ENCODE measurements at regions not wholly inside any gene's neighbourhood (a gene's known extent, or its start where the extent isn't known, plus 50 kb on each side); places are given as distances from the start of the nearest gene placed in this dataset.

GRCh38 chr21:35779690-35780570, 280.4 kb downstream of the SETD4 start:
- TF ChIP-seq, protein P1, sequence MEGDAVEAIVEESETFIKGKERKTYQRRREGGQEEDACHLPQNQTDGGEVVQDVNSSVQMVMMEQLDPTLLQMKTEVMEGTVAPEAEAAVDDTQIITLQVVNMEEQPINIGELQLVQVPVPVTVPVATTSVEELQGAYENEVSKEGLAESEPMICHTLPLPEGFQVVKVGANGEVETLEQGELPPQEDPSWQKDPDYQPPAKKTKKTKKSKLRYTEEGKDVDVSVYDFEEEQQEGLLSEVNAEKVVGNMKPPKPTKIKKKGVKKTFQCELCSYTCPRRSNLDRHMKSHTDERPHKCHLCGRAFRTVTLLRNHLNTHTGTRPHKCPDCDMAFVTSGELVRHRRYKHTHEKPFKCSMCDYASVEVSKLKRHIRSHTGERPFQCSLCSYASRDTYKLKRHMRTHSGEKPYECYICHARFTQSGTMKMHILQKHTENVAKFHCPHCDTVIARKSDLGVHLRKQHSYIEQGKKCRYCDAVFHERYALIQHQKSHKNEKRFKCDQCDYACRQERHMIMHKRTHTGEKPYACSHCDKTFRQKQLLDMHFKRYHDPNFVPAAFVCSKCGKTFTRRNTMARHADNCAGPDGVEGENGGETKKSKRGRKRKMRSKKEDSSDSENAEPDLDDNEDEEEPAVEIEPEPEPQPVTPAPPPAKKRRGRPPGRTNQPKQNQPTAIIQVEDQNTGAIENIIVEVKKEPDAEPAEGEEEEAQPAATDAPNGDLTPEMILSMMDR (tag by site-specific recombination; IDR thresholded peaks at IDR 0.05): no peak
- TF ChIP-seq, protein P2, sequence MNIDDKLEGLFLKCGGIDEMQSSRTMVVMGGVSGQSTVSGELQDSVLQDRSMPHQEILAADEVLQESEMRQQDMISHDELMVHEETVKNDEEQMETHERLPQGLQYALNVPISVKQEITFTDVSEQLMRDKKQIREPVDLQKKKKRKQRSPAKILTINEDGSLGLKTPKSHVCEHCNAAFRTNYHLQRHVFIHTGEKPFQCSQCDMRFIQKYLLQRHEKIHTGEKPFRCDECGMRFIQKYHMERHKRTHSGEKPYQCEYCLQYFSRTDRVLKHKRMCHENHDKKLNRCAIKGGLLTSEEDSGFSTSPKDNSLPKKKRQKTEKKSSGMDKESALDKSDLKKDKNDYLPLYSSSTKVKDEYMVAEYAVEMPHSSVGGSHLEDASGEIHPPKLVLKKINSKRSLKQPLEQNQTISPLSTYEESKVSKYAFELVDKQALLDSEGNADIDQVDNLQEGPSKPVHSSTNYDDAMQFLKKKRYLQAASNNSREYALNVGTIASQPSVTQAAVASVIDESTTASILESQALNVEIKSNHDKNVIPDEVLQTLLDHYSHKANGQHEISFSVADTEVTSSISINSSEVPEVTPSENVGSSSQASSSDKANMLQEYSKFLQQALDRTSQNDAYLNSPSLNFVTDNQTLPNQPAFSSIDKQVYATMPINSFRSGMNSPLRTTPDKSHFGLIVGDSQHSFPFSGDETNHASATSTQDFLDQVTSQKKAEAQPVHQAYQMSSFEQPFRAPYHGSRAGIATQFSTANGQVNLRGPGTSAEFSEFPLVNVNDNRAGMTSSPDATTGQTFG (tag by site-specific recombination; IDR thresholded peaks at IDR 0.05; ENCODE audit: borderline replicate concordance): no peak
- no peak for TF ChIP-seq ZNF560 (tag by site-specific recombination; IDR thresholded peaks at IDR 0.05; ENCODE audit: borderline replicate concordance)
- TF ChIP-seq ZBTB44 (tag by site-specific recombination; IDR thresholded peaks at IDR 0.05): no peak
- peak; percentile 75 for TF ChIP-seq ZNF394 (tag by site-specific recombination; IDR thresholded peaks at IDR 0.05; ENCODE audit: borderline replicate concordance)
- no peak for TF ChIP-seq ZNF423 (tag by site-specific recombination; IDR thresholded peaks at IDR 0.05)
- TF ChIP-seq ZNF747 (tag by site-specific recombination; IDR thresholded peaks at IDR 0.05): no peak
- TF ChIP-seq KLF9 (tag by site-specific recombination; IDR thresholded peaks at IDR 0.05; ENCODE audit: low read depth): no peak
- no peak for TF ChIP-seq SETDB1 (IDR thresholded peaks at IDR 0.05; ENCODE audit: insufficient read length, low read length)
- peak; percentile 90 for TF ChIP-seq HIC1 (tag by site-specific recombination; IDR thresholded peaks at IDR 0.05)
- no peak for TF ChIP-seq ZNF274 (IDR thresholded peaks at IDR 0.05; ENCODE audit: low read length)
- no peak for TF ChIP-seq ZNF274 (tag by site-specific recombination; IDR thresholded peaks at IDR 0.05; ENCODE audit: borderline replicate concordance)
- no peak for TF ChIP-seq ZBTB20 (tag by site-specific recombination; IDR thresholded peaks at IDR 0.05)

Measured in HEK293 (cell line).